NCI-H128 (cell line): ENCODE measurements at regions not wholly inside any gene's neighbourhood (a gene's known extent, or its start where the extent isn't known, plus 50 kb on each side); places are given as distances from the start of the nearest gene placed in this dataset.
"Not testable (repeated sequence)": the region's sequence is repeated elsewhere in the genome, so short reads cannot be mapped to it uniquely, and the experiment has no call there.

Experiments
- DNase-seq: peaks from one replicate; lab custom pipeline; 2025; ENCODE audit not compliant: unreplicated experiment; lab: John Stamatoyannopoulos, UW

DNA sequence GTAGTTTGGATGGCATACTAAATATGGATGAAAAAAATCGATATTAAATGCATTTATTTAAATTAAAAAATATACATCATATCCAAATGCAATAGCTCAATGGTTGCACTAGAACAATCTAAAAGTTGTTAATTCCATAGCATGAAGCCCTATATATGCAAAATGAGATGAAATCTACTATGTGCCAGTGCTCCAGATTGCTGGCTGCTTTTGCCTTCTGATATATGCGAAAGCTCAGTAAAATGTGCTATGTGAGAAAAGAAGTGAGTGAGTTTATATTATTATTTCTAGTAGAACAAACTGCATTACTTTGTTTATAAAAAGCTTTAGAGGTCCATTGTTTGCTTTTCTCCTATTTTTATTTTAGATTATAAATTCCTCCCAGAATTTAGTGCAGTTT is 186.7 kb downstream of the MAT2B start:
- DNase-seq = no peak

DNA sequence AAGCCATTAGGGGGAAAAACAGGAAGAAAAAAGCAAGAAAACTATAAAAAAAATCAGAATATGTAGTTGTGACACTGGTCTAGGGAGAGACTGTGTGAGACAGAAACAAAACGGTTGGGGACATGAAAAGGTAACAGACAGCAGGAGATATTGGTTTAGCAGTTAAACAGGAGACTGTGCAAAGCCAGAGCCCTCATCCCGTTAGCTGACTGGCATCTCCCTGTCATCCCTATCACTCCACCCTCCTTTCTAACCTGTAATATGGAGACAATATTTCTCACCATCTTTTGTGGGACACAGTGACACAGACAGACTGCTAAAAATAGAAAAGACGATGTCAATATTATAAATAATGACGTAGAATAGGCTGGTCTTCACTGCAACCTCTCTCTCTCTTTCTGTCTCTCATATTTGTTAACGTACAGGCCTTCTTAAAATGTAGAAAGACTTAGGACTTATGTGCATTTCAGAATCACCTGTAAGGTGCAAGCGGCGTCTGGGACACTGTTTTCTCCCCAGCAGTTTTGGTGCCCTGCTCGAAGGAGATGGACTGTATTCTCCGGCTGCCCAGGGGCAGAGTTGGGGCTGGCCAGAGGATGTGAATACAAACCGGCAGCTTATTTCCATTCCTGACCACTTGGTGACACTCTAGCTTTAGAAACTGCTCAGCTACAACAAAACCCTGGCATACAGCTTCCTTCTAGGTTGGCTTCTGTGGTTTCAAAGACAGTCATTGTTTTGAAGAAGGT is 190.6 kb downstream of the MAT2B start:
- no peak for DNase-seq

DNA sequence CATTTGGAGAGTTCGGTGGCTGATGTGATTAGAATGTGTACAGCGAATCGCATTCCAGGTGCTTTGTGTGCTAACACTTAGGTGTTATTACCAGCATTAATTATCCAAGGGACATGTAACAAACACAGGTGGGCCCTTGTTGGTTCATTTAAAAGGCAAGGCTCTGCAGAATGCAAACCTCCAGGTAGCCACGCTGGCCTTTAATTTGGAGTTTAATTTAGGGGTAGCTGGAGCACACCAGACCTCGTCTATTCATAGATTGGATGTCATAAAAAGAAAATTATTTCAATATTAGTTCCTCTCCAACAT is 191.1 kb downstream of the MAT2B start:
- no peak for DNase-seq

DNA sequence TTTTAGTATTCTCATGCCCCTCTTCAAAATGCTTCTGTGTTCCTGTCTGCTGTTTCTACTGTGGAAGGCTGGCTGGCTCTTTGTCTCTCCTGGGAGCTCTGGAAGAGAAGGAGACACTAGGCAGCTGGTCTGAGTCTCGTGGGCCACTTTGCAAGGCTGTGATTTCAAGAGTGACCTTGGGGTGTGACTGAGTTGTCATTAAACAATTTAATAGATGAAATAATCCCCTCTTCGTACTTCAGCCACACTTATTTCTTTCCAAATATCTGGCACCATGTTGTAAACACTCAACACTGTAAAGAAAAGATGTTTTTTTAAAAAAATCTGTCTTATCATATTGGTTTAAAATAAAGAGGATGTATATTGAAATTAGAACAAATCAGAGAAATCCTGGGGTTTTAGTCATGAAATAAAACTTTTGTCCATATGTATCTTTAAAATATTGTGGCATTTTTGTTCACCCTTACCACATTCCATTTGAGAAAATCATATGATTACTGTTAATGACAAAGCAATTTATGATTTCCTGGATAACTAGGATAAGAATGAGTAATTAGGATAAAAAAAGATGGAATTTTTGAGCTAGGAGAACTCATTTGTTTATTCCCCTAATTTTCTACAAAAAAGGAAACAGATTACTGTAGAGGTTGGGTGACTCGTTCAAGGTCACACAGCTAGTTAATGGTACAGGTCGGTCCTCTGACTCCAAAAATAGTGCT is 200.8 kb downstream of the MAT2B start:
- DNase-seq = no peak

DNA sequence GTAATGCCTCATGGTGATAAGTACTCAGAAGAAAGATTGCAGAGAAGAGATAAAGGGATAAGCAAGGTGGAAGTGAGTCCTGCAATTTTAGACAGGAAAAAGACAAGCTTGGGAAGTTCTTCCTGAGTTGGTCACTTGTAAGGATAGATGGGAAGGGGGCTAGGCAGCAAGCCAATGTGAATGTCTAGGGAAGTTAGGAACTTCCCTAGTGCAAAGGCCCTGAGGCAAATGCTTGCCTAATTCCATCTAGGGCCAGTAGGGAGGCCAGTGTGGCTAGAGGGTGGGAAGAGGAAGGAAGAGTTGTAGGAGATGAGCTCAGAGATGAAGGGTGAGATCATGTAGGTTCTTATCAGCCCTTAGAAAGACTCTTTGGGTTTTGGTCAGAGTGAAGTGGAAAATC is 206.6 kb downstream of the MAT2B start:
- DNase-seq = no peak

DNA sequence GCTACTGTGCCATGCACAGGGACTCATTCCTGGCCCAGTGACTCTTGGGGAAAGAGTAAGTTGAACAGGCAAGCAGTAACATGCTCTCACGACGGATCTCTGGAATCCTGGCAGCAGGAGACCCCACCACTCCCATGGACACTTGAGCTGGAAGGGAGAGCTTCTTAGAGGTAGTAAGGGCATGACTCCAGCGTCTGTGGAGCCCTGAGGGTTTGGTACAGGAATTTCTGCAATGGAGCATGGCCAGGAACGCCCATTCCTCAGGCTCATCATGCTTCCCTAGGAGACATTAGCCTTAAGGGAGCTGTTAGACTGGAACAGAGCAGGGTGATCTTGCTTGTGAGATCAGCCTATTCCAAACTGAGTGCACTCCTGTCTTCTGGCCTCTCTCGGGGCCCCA is 212.9 kb downstream of the MAT2B start:
- DNase-seq = no peak

DNA sequence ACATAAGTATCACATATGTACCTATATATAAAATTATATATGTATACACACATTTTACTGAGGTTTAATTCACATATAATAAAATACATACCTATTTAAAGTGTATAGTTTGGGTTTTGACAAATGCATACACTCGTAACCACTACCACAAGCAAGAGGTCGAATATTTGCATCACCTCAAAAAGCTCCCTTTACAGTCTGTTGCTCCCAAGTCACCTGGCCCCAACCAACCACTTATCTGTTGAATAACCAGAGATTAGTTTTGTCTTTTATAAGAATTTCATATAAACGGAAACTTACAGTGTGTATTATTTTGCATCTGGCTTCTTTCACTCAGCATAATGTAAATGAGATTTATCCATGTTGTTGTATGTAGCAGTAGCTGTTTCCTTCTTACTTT is 218.9 kb downstream of the MAT2B start:
- no peak for DNase-seq

DNA sequence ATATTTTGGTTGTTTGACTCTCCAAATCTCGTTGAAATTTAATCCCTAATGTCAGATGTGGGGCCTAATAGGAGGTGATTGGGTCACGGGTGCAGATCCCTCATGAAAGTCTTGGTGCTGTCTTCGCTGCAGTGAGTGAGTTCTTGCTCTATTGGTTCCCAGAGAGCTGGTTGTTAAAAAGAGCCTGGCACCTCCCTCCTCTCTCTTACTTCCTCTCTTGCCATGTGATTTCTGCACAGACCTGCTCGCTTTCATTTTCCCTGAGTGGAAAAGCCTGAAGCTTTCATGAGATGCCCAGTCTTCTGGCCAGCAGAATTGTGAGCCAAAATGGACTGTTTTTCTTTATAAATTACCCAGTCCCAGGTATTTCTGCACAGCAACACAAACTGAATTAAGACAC is 221.6 kb downstream of the MAT2B start:
- DNase-seq = no peak

DNA sequence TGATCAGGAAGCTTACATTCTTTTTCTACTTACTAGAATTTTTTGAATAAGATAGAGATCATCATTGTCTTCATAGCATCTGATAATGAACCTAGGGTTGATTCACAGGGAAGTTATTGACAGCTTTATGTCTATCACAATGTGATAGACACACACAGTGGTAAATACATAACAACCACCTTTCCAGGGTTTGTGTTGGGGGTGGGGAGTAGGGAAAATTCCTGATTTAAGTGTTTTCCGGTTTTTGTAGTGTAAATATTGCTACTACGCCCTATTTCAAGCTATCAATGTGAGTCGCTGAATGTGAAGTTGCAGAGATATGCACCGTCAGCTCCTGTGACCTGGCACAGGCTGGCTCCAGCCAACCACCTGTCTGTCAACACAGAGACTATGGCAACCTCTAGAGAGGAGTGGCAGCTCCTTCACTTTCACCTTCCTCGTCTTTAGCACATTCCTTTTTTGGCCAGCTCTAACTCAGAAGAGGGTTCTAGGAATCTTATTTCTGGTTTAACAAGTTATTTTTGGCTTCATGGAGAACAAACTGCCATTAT is 224.9 kb downstream of the MAT2B start:
- DNase-seq = no peak

DNA sequence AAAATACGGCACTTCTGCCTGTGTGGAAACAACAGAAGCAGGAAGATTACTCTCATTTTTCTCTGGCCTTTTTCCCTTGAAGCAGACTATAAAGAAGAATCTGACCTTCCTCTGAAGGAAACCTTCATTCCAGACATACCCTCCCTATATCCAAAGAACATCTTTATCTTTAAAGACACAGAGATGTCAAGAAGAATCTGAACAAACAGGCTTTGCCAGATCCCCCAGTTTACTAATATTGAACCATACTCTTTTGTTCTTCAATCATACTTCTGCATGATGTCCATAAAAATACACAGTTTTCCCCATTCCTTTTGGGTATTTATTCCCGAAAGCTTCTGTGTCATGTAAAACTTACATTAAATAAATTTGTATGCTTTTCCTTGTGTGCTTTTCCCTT is 225.8 kb downstream of the MAT2B start:
- no peak for DNase-seq

DNA sequence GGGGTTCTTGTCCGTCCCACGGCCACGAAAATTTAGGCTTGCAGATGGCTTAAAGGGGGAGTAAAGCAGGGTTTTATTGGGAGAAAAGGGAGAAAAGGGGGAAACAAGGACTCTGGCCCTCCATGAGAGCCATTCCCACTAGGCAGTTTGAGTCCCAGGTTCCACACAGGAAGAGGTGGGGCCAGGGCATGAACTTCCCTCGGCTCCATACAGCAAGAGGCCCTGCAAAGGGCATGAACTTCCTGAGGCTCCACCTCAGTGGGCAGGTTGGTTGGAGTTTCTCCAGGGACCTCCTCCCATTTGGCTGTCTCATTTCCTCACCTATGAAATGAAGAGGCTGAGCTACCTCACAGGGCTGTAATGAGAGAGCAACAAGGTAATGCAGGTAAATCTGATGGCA is 229.7 kb downstream of the MAT2B start:
- DNase-seq = no peak

DNA sequence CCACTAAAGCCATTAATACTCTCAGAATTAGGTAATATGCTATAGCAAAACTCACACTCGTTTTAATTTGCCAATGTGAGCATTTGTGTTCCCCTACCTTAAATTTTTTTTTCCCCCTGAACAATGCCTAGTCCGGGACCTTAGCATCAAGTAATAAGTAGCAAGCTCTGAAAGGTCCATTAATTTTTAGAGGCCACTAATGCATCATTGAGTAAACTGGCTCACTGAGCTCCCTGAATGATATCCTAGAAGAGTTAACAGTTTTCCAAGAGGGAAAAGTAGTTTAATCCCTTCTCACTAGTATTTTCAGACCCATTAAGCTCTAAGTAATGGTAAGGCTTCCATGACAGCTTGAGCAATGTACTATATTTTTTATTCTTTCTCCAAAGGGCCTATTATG is 242.2 kb downstream of the MAT2B start:
- no peak for DNase-seq

DNA sequence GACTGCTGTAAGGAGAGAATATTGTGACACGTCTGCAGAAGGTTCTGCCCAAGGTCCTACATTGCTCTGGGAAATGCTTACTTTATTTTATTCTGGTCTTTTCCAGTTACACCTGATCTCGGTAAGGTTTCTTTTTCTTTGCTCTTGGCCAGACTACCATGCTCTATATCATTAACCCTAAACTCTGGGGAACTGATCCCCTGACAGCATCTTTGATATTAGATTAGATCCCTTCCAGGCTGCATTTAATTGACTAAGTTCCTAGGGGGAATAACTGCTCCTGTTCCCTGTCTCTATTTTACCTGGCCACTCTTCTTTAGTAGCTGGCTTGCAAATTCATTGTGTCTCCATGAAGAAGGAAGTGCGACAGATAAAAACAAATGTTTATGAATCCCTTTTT is 243.5 kb downstream of the MAT2B start:
- DNase-seq = no peak

DNA sequence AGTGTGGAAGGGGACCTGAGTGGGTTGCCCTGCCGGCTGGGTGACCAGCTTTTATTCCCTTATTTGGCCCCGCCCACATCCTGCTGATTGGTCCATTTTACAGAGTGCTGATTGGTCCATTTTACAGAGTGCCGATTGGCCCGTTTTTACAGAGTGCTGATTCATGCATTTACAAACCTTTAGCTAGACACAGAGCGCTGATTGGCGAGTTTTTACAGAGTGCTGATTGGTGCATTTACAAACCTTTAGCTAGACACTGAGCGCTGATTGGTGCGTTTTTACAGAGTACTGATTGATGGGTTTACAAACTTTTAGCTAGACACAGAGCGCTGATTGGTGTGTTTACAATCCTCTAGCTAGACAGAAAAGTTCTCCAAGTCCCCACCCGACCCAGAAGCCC is 245.0 kb downstream of the MAT2B start:
- DNase-seq = not testable (repeated sequence)

DNA sequence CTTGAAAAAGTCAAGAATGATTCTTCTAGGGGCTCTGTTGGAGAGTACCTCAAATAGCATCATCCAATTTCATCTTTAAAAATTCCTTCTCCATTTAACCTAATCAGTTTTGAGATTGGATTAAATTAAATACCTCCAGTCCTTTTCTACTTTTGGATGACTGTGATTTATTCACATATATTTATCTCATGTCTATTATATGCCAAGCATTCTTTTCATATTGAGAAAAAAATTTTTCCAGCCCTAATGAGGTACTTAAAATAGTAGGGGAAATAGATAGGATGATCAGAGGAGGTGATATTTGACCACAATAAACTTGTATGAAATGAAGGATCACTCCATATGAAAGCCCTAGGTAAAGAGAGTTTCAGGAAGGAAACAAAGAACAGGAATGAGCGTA is 250.1 kb downstream of the MAT2B start:
- no peak for DNase-seq

DNA sequence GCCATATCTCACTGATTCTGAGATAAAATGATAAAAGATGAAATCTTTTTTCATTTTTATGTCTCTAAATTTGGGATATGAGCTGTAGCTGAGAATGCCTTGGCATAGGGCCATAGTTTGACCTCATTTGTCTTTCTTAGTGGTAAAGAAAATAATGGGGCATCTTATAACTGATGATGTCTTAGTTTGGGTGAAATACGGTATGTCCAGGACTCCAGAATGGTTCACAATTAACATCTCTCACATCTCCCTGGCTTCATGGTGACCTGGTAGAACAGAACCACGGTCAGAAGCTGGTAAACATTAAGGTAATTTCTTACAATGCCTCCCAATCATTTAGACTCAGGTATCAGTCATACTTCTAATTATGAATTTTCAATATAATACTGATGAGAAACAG is 250.8 kb downstream of the MAT2B start:
- no peak for DNase-seq

DNA sequence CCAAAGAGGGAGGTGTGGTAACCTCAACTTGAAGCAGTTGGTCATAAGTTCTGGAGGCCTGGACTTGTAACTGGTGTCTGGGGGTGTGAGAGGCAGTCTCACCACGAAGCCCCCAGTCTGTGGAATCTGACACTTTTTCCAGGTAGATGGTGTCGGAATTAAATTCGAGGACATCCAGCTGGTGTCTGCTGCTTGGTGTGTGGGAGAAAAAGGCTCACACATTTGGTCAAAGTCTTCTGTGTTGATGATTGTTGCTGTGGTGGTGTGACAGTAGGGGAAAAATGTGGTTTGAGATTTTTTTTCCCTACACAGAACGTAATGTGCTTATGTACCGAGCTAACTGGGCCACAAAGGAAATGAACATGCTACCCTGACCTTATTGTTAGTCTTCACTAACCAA is 251.9 kb downstream of the MAT2B start:
- DNase-seq = no peak

DNA sequence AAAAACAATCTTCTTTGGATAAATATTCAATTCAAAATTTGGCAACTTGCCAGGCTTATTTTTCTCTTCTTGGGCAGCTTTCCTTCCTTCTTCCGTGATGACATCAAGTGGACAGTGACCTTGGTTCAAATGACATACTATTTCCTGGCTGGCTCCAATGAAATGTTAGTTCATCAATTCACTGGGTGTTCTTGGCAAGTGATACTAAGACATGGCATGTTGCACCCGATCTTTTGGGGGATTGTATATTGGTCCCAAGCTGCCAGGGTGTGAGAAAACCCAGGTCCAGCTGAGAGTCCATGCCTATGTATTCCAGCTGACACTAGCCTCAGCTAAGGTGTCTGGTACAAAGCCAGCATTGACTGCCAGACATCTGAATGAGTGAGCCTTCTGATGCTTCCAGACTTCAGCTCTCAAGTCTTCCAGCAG is 252.9 kb downstream of the MAT2B start:
- no peak for DNase-seq

DNA sequence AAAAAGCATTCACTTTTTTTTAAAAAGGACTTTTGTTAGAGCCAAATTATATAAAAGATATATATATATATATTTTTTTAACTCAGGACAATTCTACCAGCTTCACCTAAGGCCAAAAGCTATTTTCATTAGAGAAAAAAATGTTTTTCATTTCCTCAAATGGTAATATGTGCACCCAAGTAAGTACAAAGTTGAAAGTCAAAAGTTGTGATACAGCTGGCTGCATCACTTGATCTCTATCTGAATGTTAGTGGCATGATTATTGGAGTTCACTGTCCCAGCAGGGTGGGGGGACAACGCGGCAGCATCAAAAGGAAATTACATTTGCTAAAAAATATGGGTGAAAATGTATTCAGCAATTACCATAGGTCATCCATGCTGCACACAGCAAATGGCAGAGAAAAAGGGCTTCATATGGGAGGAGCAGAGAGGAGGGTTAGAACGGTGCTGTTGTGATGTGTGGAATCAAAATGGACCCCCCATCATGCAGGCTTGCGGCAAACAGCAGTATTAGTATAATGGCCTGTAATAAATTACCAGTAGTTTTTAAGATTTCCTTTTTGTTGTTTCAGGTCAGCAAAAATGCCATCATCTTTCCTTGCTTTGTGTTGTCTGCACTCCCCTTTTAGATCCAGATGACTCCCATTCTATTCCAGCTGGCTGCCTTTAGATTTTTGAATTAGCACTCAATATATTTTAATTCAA is 253.7 kb downstream of the MAT2B start:
- DNase-seq = no peak

DNA sequence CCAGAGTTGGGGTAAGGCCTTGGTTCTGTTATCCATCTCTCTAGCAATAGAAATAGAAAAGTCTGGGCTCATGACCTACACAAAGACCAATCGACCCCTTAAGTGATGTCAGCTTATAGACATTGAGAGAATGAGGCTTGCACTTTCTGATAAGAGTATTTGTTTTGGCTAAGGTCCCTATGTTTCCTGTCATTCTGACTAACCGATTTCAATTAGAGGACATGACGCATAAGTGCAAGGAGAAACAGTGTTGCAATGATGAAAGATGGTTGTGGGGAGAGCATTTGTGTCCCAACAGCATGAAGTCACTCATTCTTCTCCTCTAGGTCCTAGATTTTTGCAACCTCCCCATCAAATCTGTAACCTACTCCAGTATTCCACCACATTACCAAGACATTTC is 255.1 kb downstream of the MAT2B start:
- no peak for DNase-seq

DNA sequence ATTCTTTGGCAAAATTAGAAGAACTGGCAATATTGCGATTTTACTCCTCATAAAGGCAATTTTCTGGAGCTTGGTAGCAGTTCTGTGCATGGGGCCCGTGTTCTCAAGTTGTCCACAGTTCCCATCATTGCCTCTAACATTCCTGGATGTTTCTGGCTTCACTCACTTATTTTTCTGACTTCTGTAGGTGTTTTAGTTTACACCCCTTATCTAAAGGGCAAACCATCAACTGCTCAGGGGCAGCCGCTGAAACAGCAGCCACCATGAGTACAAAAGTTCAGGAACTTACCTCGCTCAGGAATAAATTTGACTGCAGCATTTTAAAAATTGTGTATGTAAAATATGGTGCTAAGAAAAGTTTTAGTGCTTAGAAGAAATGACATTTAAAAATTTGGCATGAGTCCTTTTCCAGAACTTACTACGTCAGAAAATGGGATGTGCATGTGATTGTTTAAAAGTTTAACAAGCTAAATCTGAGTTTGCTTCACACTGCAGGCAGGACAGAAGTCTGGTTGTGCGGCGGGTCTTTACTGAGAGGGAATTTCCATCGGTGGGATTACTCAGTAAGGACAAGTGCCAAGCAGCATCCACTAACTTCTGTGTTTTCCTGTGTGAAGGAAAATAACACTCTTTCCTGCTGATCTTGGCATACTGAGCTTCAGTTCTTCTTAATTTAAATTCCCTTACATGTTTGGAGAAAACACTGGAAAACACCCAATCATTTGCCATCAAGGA is 261.7 kb downstream of the MAT2B start:
- no peak for DNase-seq
